ENCODE measurements at regions not wholly inside any gene's neighbourhood (a gene's known extent, or its start where the extent isn't known, plus 50 kb on each side); places are given as distances from the start of the nearest gene placed in this dataset.

GRCh38 chr4:188727746-188728145 lies 588.5 kb downstream of the TRIML1 start:
- CTCF ChIA-PET: no interaction called here
- no TSS peak for BruUV-seq (replicated peaks)

GRCh38 chr4:188728359-188728758 lies 589.1 kb downstream of the TRIML1 start:
- Histone ChIP-seq H3K9me2 (ENCODE audit: insufficient read depth) (no peaks in the 10 kb centered on the region), H3K36me3 (ENCODE audit: control insufficient read depth in 1 of 2, insufficient read depth in 2 of 2, low read length in 2 of 2) (no peaks in the 10 kb centered on the region), H2AFZ (ENCODE audit: low read depth, low read length, poor library complexity, severe bottlenecking) (peak overlapping the region; percentile 91), H3K4me3 (replicated peaks in 1 of 2; ENCODE audit: low read depth in 1 of 2, low read length in 2 of 2) (no peak overlapping the region), H3K9me3 (ENCODE audit: control insufficient read depth in 1 of 2, insufficient read depth in 1 of 2, low read depth in 1 of 2, low read length in 2 of 2) (no peaks in the 10 kb centered on the region), H3K27me3 (ENCODE audit: insufficient read depth, low read length) (no peaks in the 10 kb centered on the region), H3K9ac (ENCODE audit: low read length) (no peak overlapping the region), H3K27ac (ENCODE audit: low read depth, low read length) (no peak overlapping the region), H3K79me2 (ENCODE audit: insufficient read depth, low read length) (no peaks in the 10 kb centered on the region), H4K20me1 (ENCODE audit: insufficient read depth) (no peaks in the 10 kb centered on the region), H3K4me1 (ENCODE audit: control insufficient read depth in 1 of 2, insufficient read depth in 2 of 2, low read length in 2 of 2) (no peaks in the 10 kb centered on the region), H3K4me2 (ENCODE audit: low read length) (no peak overlapping the region)
- TF ChIP-seq FOSL1 (IDR thresholded peaks at IDR 0.05; ENCODE audit: low read depth): no peak
- no peak for TF ChIP-seq ELF1 (IDR thresholded peaks at IDR 0.05; ENCODE audit: borderline replicate concordance, low read depth)
- no peak for ATAC-seq
- no TSS peak for BruUV-seq (replicated peaks)
- ChIA-PET POLR2A (no interaction called here), RAD21 (ENCODE audit: low non-redundant PET in 1 of 2, low total read pairs in 2 of 2, uncharacterized antibody in 2 of 2, unreplicated experiment in 2 of 2) (no interaction called here), CTCF (no interaction called here)
- no peak for DNase-seq (ENCODE audit: low read depth, low spot score)
- intact Hi-C loops (cut with micrococcal nuclease): no loop called here

More at GRCh38 chr4:188727746-188728145, 588.5 kb downstream of the TRIML1 start:
- Histone ChIP-seq H3K9ac (ENCODE audit: low read length) (no peak overlapping the region), H3K36me3 (ENCODE audit: control insufficient read depth in 1 of 2, insufficient read depth in 2 of 2, low read length in 2 of 2) (no peaks in the 10 kb centered on the region), H4K20me1 (ENCODE audit: insufficient read depth) (no peaks in the 10 kb centered on the region), H3K4me1 (ENCODE audit: control insufficient read depth in 1 of 2, insufficient read depth in 2 of 2, low read length in 2 of 2) (no peaks in the 10 kb centered on the region), H3K27ac (ENCODE audit: low read depth, low read length) (no peak overlapping the region), H3K27me3 (ENCODE audit: insufficient read depth, low read length) (no peaks in the 10 kb centered on the region), H3K9me3 (ENCODE audit: control insufficient read depth in 1 of 2, insufficient read depth in 1 of 2, low read depth in 1 of 2, low read length in 2 of 2) (no peaks in the 10 kb centered on the region), H3K79me2 (ENCODE audit: insufficient read depth, low read length) (no peaks in the 10 kb centered on the region), H3K9me2 (ENCODE audit: insufficient read depth) (no peaks in the 10 kb centered on the region), H3K4me3 (replicated peaks in 1 of 2; ENCODE audit: low read depth in 1 of 2, low read length in 2 of 2) (no peak overlapping the region), H3K4me2 (ENCODE audit: low read length) (no peak overlapping the region), H2AFZ (ENCODE audit: low read depth, low read length, poor library complexity, severe bottlenecking) (no peak overlapping the region)
- DNase-seq (ENCODE audit: low read depth, low spot score) (no peak), ATAC-seq (no peak)
- TF ChIP-seq ELF1 (IDR thresholded peaks at IDR 0.05; ENCODE audit: borderline replicate concordance, low read depth): no peak
- intact Hi-C loops (cut with micrococcal nuclease): no loop called here
- RAD21 ChIA-PET (ENCODE audit: low non-redundant PET in 1 of 2, low total read pairs in 2 of 2, uncharacterized antibody in 2 of 2, unreplicated experiment in 2 of 2): no interaction called here
- POLR2A ChIA-PET: no interaction called here

- Histone ChIP-seq H3K4me2 (ENCODE audit: low read length) (no peak overlapping the region), H3K4me1 (ENCODE audit: control insufficient read depth in 1 of 2, insufficient read depth in 2 of 2, low read length in 2 of 2) (no peaks in the 10 kb centered on the region), H3K9ac (ENCODE audit: low read length) (no peak overlapping the region), H3K9me2 (ENCODE audit: insufficient read depth) (no peaks in the 10 kb centered on the region), H3K9me3 (ENCODE audit: control insufficient read depth in 1 of 2, insufficient read depth in 1 of 2, low read depth in 1 of 2, low read length in 2 of 2) (no peaks in the 10 kb centered on the region), H3K27ac (ENCODE audit: low read depth, low read length) (no peak overlapping the region), H3K79me2 (ENCODE audit: insufficient read depth, low read length) (no peaks in the 10 kb centered on the region), H2AFZ (ENCODE audit: low read depth, low read length, poor library complexity, severe bottlenecking) (no peak overlapping the region), H3K4me3 (replicated peaks in 1 of 2; ENCODE audit: low read depth in 1 of 2, low read length in 2 of 2) (no peak overlapping the region), H4K20me1 (ENCODE audit: insufficient read depth) (no peaks in the 10 kb centered on the region), H3K36me3 (ENCODE audit: control insufficient read depth in 1 of 2, insufficient read depth in 2 of 2, low read length in 2 of 2) (no peaks in the 10 kb centered on the region), H3K27me3 (ENCODE audit: insufficient read depth, low read length) (no peaks in the 10 kb centered on the region)
- RAD21 ChIA-PET (ENCODE audit: low non-redundant PET in 1 of 2, low total read pairs in 2 of 2, uncharacterized antibody in 2 of 2, unreplicated experiment in 2 of 2): no interaction called here
- no TSS peak for BruUV-seq (replicated peaks)
- TF ChIP-seq ATF3 (IDR thresholded peaks at IDR 0.05) (no peak), EGR1 (IDR thresholded peaks at IDR 0.05; ENCODE audit: low read depth) (no peak)
- ATAC-seq (no peak), DNase-seq (ENCODE audit: low read depth, low spot score) (no peak)
- CTCF ChIA-PET: no interaction called here
- POLR2A ChIA-PET: no interaction called here
- intact Hi-C loops (cut with micrococcal nuclease): no loop called here
Observed at GRCh38 chr4:188732131-188732530, 592.9 kb downstream of the TRIML1 start.
